WTC11 (cell line): ENCODE measurements at regions not wholly inside any gene's neighbourhood (a gene's known extent, or its start where the extent isn't known, plus 50 kb on each side); places are given as distances from the start of the nearest gene placed in this dataset.

Experiments
- ATAC-seq: fragments of 200-7000 bp; cut with Tn5 transposase; 2 replicates; pipeline ENCODE4 v1.10.0; 2021; ENCODE audit warnings: mild to moderate bottlenecking, moderate library complexity
- CTCF ChIA-PET: fragments of 300-600 bp; sonication (Branson Sonifier 250); formaldehyde crosslinking; loops from one replicate; lab custom pipeline; 2021; ENCODE audit warnings: antibody characterized with exemption; lab: Charles Lee
- POLR2A ChIA-PET: fragments of 350-600 bp; sonication (Branson Sonifier 250); formaldehyde crosslinking; loops from one replicate; lab custom pipeline; 2021; ENCODE audit warnings: antibody characterized with exemption; lab: Charles Lee
- DNase-seq: peaks from one replicate; pipeline ENCODE4 v3.0.0; 2021; ENCODE audit warnings: low spot score
- H3K27ac Mint-ChIP-seq: 2 replicates; pipeline ENCODE4 v1.8.0; 2021; ENCODE audit warnings: mixed read lengths
- H3K27me3 Mint-ChIP-seq: 2 replicates; pipeline ENCODE4 v1.8.0; 2021; ENCODE audit warnings: low read depth, mild to moderate bottlenecking, moderate library complexity, mixed read lengths
- H3K36me3 Mint-ChIP-seq: 2 replicates; pipeline ENCODE4 v1.8.0; 2021; ENCODE audit warnings: mixed read lengths
- H3K4me1 Mint-ChIP-seq: 2 replicates; pipeline ENCODE4 v1.8.0; 2022; ENCODE audit warnings: mixed read lengths
- H3K4me3 Mint-ChIP-seq: 2 replicates; pipeline ENCODE4 v1.8.0; 2021; ENCODE audit warnings: mild to moderate bottlenecking, moderate library complexity, mixed read lengths
- H3K9me3 Mint-ChIP-seq: 2 replicates; pipeline ENCODE4 v1.8.0; 2021; ENCODE audit warnings: mixed read lengths
- ATF1 ChIP-seq: sonication (generic); formaldehyde crosslinking; IDR thresholded peaks from 2 replicates; pipeline ENCODE4 v1.8.1; 2023; ENCODE audit warnings: mild to moderate bottlenecking, moderate library complexity, missing genetic modification reagents
- ATF6 ChIP-seq: sonication (generic); formaldehyde crosslinking; IDR thresholded peaks from 2 replicates; pipeline ENCODE4 v1.8.1; 2023; ENCODE audit warnings: mild to moderate bottlenecking, missing genetic modification reagents
- E2F1 ChIP-seq: sonication (generic); formaldehyde crosslinking; IDR thresholded peaks from 2 replicates; pipeline ENCODE4 v1.8.0; 2022; ENCODE audit warnings: mild to moderate bottlenecking, missing genetic modification reagents
- E2F5 ChIP-seq: sonication (generic); formaldehyde crosslinking; IDR thresholded peaks from 2 replicates; pipeline ENCODE4 v1.8.1; 2022; ENCODE audit warnings: mild to moderate bottlenecking, moderate library complexity, missing genetic modification reagents
- ELF4 ChIP-seq: sonication (generic); formaldehyde crosslinking; IDR thresholded peaks from 2 replicates; pipeline ENCODE4 v1.8.1; 2022; ENCODE audit warnings: low read depth, mild to moderate bottlenecking, moderate library complexity, missing genetic modification reagents
- EMX1 ChIP-seq: fragments of 250-450 bp; sonication (Bioruptor Pico); IDR thresholded peaks from 2 replicates; pipeline ENCODE4 v1.8.0; 2021; ENCODE audit warnings: mild to moderate bottlenecking
- FOXP4 ChIP-seq: sonication (generic); formaldehyde crosslinking; IDR thresholded peaks from 2 replicates; pipeline ENCODE4 v1.8.0; 2022; ENCODE audit warnings: mild to moderate bottlenecking, missing genetic modification reagents
- GABPB1 ChIP-seq: sonication (generic); formaldehyde crosslinking; IDR thresholded peaks from 2 replicates; pipeline ENCODE4 v1.8.1; 2023; ENCODE audit warnings: mild to moderate bottlenecking, missing genetic modification reagents
- HMGA2 ChIP-seq: fragments of 250-450 bp; sonication (Bioruptor Pico); IDR thresholded peaks from 2 replicates; pipeline ENCODE4 v1.4.0; 2021; ENCODE audit warnings: mild to moderate bottlenecking, moderate library complexity
- MXD4 ChIP-seq: fragments of 250-450 bp; sonication (Bioruptor Pico); IDR thresholded peaks from 2 replicates; pipeline ENCODE4 v1.8.0; 2021; ENCODE audit warnings: mild to moderate bottlenecking, moderate library complexity, borderline replicate concordance
- MYBL2 ChIP-seq: sonication (generic); formaldehyde crosslinking; IDR thresholded peaks from 2 replicates; pipeline ENCODE4 v1.8.1; 2023; ENCODE audit warnings: mild to moderate bottlenecking, moderate library complexity, missing genetic modification reagents
- NFE2L1 ChIP-seq: sonication (generic); formaldehyde crosslinking; IDR thresholded peaks from 2 replicates; pipeline ENCODE4 v1.8.1; 2023; ENCODE audit warnings: missing genetic modification reagents
- OVOL2 ChIP-seq: fragments of 250-450 bp; sonication (Bioruptor Pico); IDR thresholded peaks from 2 replicates; pipeline ENCODE4 v1.9.0; 2021; ENCODE audit warnings: mild to moderate bottlenecking, borderline replicate concordance
- SMAD4 ChIP-seq: sonication (generic); formaldehyde crosslinking; IDR thresholded peaks from 2 replicates; pipeline ENCODE4 v1.8.0; 2022; ENCODE audit warnings: mild to moderate bottlenecking, missing genetic modification reagents
- STAT6 ChIP-seq: sonication (generic); formaldehyde crosslinking; conservative IDR thresholded peaks from 2 replicates; pipeline ENCODE4 v1.8.1; 2023; ENCODE audit warnings: mild to moderate bottlenecking, low read depth, missing genetic modification reagents, moderate library complexity
- TEAD1 ChIP-seq: sonication (generic); formaldehyde crosslinking; IDR thresholded peaks from 2 replicates; pipeline ENCODE4 v1.8.0; 2022; ENCODE audit warnings: mild to moderate bottlenecking, missing genetic modification reagents
- USF2 ChIP-seq: sonication (generic); formaldehyde crosslinking; IDR thresholded peaks from 2 replicates; pipeline ENCODE4 v1.8.1; 2023; ENCODE audit warnings: mild to moderate bottlenecking, missing genetic modification reagents, moderate library complexity
- ZNF121 ChIP-seq: sonication (generic); formaldehyde crosslinking; IDR thresholded peaks from 2 replicates; pipeline ENCODE4 v1.8.0; 2023; ENCODE audit warnings: missing genetic modification reagents
- ZNF423 ChIP-seq: fragments of 250-450 bp; sonication (Bioruptor Pico); IDR thresholded peaks from 2 replicates; pipeline ENCODE4 v2.1.2; 2022; ENCODE audit warnings: mild to moderate bottlenecking, moderate library complexity
- TF ChIP-seq, protein P1 (sequence below): sonication (generic); formaldehyde crosslinking; conservative IDR thresholded peaks from 2 replicates; pipeline ENCODE4 v1.8.1; 2022; ENCODE audit warnings: mild to moderate bottlenecking, missing genetic modification reagents
- TF ChIP-seq, protein P2 (sequence below): sonication (generic); formaldehyde crosslinking; IDR thresholded peaks from 2 replicates; pipeline ENCODE4 v1.8.0; 2023; ENCODE audit warnings: missing genetic modification reagents

GRCh38 chr10:36943544-36943943 lies 181.9 kb upstream of the ANKRD30A start:
- CTCF ChIA-PET, result no interaction called here
- POLR2A ChIA-PET, result no interaction called here
- Mint-ChIP-seq H3K4me1 (no peaks in the 10 kb centered on the region), H3K9me3 (peaks cover 69% of the 10 kb centered on the region)
- no peak for TF ChIP-seq EMX1 (CRISPR knock-in tag)
- no peak for TF ChIP-seq TEAD1 (CRISPR knock-in tag)
- TF ChIP-seq E2F1 (CRISPR knock-in tag), result no peak
- TF ChIP-seq ELF4 (CRISPR knock-in tag), result no peak
- no peak for TF ChIP-seq E2F5 (CRISPR knock-in tag)
- no peak for TF ChIP-seq ATF1 (CRISPR knock-in tag)
- TF ChIP-seq FOXP4 (CRISPR knock-in tag), result no peak
- TF ChIP-seq, protein P1, sequence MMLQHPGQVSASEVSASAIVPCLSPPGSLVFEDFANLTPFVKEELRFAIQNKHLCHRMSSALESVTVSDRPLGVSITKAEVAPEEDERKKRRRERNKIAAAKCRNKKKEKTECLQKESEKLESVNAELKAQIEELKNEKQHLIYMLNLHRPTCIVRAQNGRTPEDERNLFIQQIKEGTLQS (CRISPR knock-in tag), result no peak
- TF ChIP-seq, all 79 proteins: peak for 0
- Mint-ChIP-seq H3K36me3 (peaks cover 50% of the 10 kb centered on the region), H3K27ac (no peak overlapping the region), H3K27me3 (peaks cover 13% of the 10 kb centered on the region; the same call in 1 of the 2 replicates), H3K4me3 (no peak overlapping the region)
- peak; percentile 10 for DNase-seq
- peak; percentile 53 for ATAC-seq

DNA sequence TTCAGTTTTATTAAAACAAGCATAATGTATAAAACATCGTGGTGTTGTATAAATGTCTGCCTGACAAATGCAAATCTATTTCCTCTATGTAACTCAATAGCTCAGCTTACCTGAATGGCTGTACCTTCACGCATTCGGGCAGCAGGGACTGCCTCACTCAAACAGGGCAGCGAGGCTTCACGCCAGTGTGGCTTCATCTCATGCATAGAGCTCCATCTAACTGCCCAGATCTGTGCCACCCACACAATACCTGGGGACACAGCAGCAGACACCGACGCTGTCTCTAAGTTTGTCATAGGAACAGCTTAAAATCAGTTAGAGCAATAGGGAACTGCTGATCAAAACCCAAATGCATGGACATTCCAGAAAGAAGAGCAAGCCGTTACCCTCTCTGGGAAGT lies 182.8 kb upstream of the ANKRD30A start:
- TF ChIP-seq, protein P2, sequence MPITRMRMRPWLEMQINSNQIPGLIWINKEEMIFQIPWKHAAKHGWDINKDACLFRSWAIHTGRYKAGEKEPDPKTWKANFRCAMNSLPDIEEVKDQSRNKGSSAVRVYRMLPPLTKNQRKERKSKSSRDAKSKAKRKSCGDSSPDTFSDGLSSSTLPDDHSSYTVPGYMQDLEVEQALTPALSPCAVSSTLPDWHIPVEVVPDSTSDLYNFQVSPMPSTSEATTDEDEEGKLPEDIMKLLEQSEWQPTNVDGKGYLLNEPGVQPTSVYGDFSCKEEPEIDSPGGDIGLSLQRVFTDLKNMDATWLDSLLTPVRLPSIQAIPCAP (CRISPR knock-in tag), result no peak
- no peak for TF ChIP-seq ATF6
- H3K9me3 Mint-ChIP-seq, result peaks cover 62% of the 10 kb centered on the region
- no peak overlapping the region for H3K27ac Mint-ChIP-seq
- H3K36me3 Mint-ChIP-seq, result peaks cover 43% of the 10 kb centered on the region
- POLR2A ChIA-PET, result no interaction called here
- no peak overlapping the region for H3K4me3 Mint-ChIP-seq
- CTCF ChIA-PET, result no interaction called here
- DNase-seq (no peak), ATAC-seq (no peak)
- peaks cover 13% of the 10 kb centered on the region; the same call in 1 of the 2 replicates for H3K27me3 Mint-ChIP-seq
- H3K4me1 Mint-ChIP-seq, result no peaks in the 10 kb centered on the region

DNA sequence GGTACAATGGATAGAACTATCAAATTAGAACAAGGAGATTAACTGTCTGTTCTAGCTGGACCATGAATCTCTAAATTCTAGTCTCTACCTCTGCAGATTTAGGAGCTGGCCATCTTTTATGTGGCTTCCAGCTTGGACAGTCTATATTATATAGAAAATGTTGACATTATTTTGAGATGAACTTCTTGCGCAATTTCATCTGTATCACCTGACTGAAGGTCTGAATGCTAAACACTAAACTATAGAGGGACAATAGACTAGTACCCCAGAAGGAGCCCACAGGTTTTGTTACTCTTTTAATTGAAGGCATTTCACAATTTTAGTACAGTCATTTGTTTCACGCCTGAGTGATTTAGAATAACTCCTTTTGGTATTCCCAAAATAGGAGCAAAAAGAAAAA lies 222.4 kb upstream of the ANKRD30A start:
- H3K4me3 Mint-ChIP-seq, result no peak overlapping the region
- POLR2A ChIA-PET, result no interaction called here
- no peak overlapping the region for H3K27ac Mint-ChIP-seq
- peaks cover 10% of the 10 kb centered on the region for H3K27me3 Mint-ChIP-seq
- H3K4me1 Mint-ChIP-seq, result no peaks in the 10 kb centered on the region
- ATAC-seq, result no peak
- H3K36me3 Mint-ChIP-seq, result peaks cover 52% of the 10 kb centered on the region
- DNase-seq, result no peak
- CTCF ChIA-PET, result no interaction called here
- H3K9me3 Mint-ChIP-seq, result peaks cover 75% of the 10 kb centered on the region
- TF ChIP-seq HMGA2 (CRISPR knock-in tag) (no peak), ZNF423 (CRISPR knock-in tag) (no peak), OVOL2 (no peak), USF2 (CRISPR knock-in tag) (no peak), NFE2L1 (CRISPR knock-in tag) (no peak), E2F5 (CRISPR knock-in tag) (no peak), MYBL2 (CRISPR knock-in tag) (no peak), EMX1 (CRISPR knock-in tag) (no peak), MXD4 (CRISPR knock-in tag) (no peak), SMAD4 (CRISPR knock-in tag) (no peak), ZNF121 (CRISPR knock-in tag) (no peak), STAT6 (CRISPR knock-in tag) (no peak), GABPB1 (no peak)
